ENCODE measurements at regions not wholly inside any gene's neighbourhood (a gene's known extent, or its start where the extent isn't known, plus 50 kb on each side); places are given as distances from the start of the nearest gene placed in this dataset.

DNA sequence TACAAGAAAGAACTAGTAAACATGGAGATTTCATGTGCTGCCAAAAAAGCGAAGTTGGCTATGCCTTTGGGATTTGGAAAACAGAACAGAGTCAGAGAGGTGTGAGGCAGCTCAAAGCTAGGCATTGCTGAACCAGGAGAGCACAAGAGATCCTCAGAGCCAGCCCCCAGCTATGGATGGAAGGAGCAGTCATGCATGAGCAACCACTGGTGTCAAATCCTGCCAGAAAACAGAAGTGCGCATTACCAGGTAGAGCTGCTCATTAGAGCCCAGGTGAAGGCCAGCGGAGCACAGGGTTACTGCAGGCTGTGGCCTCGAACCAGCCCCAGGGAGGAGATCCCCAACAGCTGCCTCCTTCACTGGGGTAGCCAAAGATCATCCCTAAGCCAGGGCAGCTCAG is 173.2 kb upstream of the KIAA1217 start:
- Histone ChIP-seq H3K9me2 (replicated peaks; ENCODE audit: low read length) (no peaks in the 10 kb centered on the region), H3K27ac (ENCODE audit: low read length) (no peak overlapping the region), H3K4me3 (ENCODE audit: low read length) (no peak overlapping the region), H3K4me2 (ENCODE audit: low read length) (no peak overlapping the region), H3K9ac (ENCODE audit: low read length) (no peak overlapping the region), H3K4me1 (ENCODE audit: insufficient read depth, low read length) (no peaks in the 10 kb centered on the region), H3F3A (ENCODE audit: low read length, unreplicated experiment) (no peaks in the 10 kb centered on the region), H2AFZ (ENCODE audit: low read length) (no peak overlapping the region), H3K9me3 (ENCODE audit: low read length) (no peaks in the 10 kb centered on the region), H4K20me1 (ENCODE audit: low read length) (no peaks in the 10 kb centered on the region), H3K79me2 (ENCODE audit: low read length) (no peaks in the 10 kb centered on the region), H3K36me3 (ENCODE audit: low read depth, low read length) (no peaks in the 10 kb centered on the region), H3K27me3 (ENCODE audit: low read length) (peaks cover 20% of the 10 kb centered on the region)
- no TSS peak for BruUV-seq (replicated peaks)
- POLR2A ChIA-PET (ENCODE audit: unreplicated experiment) = no interaction called here
- TF ChIP-seq EZH2phosphoT487 (IDR thresholded peaks at IDR 0.05; ENCODE audit: borderline replicate concordance, low read length) (no peak), CTCF (conservative IDR thresholded peaks at IDR 0.05; ENCODE audit: low read depth, low read length) (no peak), EZH2 (IDR thresholded peaks at IDR 0.05; ENCODE audit: low read length, unreplicated experiment) (no peak)
- DNase-seq (no peak), ATAC-seq (no peak)
- intact Hi-C loops (cut with micrococcal nuclease) = no loop called here
- CTCF ChIA-PET = no interaction called here

- Histone ChIP-seq H3K9me3 (ENCODE audit: low read length) (no peaks in the 10 kb centered on the region), H3K4me1 (ENCODE audit: insufficient read depth, low read length) (no peaks in the 10 kb centered on the region), H3K27me3 (ENCODE audit: low read length) (peaks cover 41% of the 10 kb centered on the region), H3K4me3 (ENCODE audit: low read length) (no peak overlapping the region), H3K36me3 (ENCODE audit: low read depth, low read length) (no peaks in the 10 kb centered on the region), H3K9ac (ENCODE audit: low read length) (no peak overlapping the region), H4K20me1 (ENCODE audit: low read length) (no peaks in the 10 kb centered on the region), H3K79me2 (ENCODE audit: low read length) (no peaks in the 10 kb centered on the region), H3K9me2 (replicated peaks; ENCODE audit: low read length) (no peaks in the 10 kb centered on the region), H3K4me2 (ENCODE audit: low read length) (no peak overlapping the region), H2AFZ (ENCODE audit: low read length) (no peak overlapping the region), H3F3A (ENCODE audit: low read length, unreplicated experiment) (no peaks in the 10 kb centered on the region), H3K27ac (ENCODE audit: low read length) (no peak overlapping the region)
- ATAC-seq (no peak), DNase-seq (no peak)
- CTCF ChIA-PET = no interaction called here
- intact Hi-C loops (cut with micrococcal nuclease) = no loop called here
- TF ChIP-seq CTCF (conservative IDR thresholded peaks at IDR 0.05; ENCODE audit: low read depth, low read length) (no peak), EZH2phosphoT487 (IDR thresholded peaks at IDR 0.05; ENCODE audit: borderline replicate concordance, low read length) (no peak), EZH2 (IDR thresholded peaks at IDR 0.05; ENCODE audit: low read length, unreplicated experiment) (no peak)
- no TSS peak for BruUV-seq (replicated peaks)
- POLR2A ChIA-PET (ENCODE audit: unreplicated experiment) = no interaction called here
Measured at GRCh38 chr10:24039315-24039714, 169.6 kb upstream of the KIAA1217 start.

DNA sequence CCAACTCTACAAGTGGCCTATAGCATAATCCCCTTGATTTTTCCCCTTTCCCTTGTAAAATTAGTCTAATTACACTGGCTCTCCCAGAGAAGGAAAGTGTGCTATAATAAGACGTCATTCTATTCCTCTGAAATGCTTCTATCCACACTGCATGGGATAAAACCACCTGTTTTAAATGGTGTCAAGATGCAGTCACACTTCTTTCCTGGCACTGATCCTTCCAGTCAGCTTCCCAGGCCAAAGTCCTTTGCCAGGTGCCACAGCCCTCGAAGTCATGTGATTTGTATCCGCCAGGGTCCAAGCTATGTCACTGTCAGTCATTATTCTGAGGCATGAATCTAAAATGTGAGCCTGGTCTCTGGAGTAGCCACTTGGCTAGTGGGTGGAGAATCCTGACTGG is 169.0 kb upstream of the KIAA1217 start:
- no peaks in the 10 kb centered on the region for H3K4me1 ChIP-seq (ENCODE audit: insufficient read depth, low read length)
- H3K4me3 ChIP-seq (ENCODE audit: low read length) = no peak overlapping the region
- no peaks in the 10 kb centered on the region for H3K9me3 ChIP-seq (ENCODE audit: low read length)
- no peak overlapping the region for H3K4me2 ChIP-seq (ENCODE audit: low read length)
- DNase-seq (no peak), ATAC-seq (no peak)
- intact Hi-C loops (cut with micrococcal nuclease) = no loop called here
- H4K20me1 ChIP-seq (ENCODE audit: low read length) = no peaks in the 10 kb centered on the region
- H3K27me3 ChIP-seq (ENCODE audit: low read length) = peaks cover 47% of the 10 kb centered on the region
- no peak overlapping the region for H2AFZ ChIP-seq (ENCODE audit: low read length)
- ChIA-PET POLR2A (ENCODE audit: unreplicated experiment) (no interaction called here), CTCF (no interaction called here)
- H3K9ac ChIP-seq (ENCODE audit: low read length) = no peak overlapping the region
- no TSS peak for BruUV-seq (replicated peaks)
- H3F3A ChIP-seq (ENCODE audit: low read length, unreplicated experiment) = no peaks in the 10 kb centered on the region
- H3K79me2 ChIP-seq (ENCODE audit: low read length) = no peaks in the 10 kb centered on the region
- no peaks in the 10 kb centered on the region for H3K36me3 ChIP-seq (ENCODE audit: low read depth, low read length)
- TF ChIP-seq EZH2phosphoT487 (IDR thresholded peaks at IDR 0.05; ENCODE audit: borderline replicate concordance, low read length) = no peak
- no peak for TF ChIP-seq CTCF (conservative IDR thresholded peaks at IDR 0.05; ENCODE audit: low read depth, low read length)
- no peak for TF ChIP-seq EZH2 (IDR thresholded peaks at IDR 0.05; ENCODE audit: low read length, unreplicated experiment)
- H3K9me2 ChIP-seq (replicated peaks; ENCODE audit: low read length) = no peaks in the 10 kb centered on the region
- H3K27ac ChIP-seq (ENCODE audit: low read length) = no peak overlapping the region
